Naive thymus-derived CD8-positive, alpha-beta T cell (primary cell): ENCODE measurements at regions not wholly inside any gene's neighbourhood (a gene's known extent, or its start where the extent isn't known, plus 50 kb on each side); places are given as distances from the start of the nearest gene placed in this dataset.
"Not testable (repeated sequence)": the region's sequence is repeated elsewhere in the genome, so short reads cannot be mapped to it uniquely, and the experiment has no call there.

Source experiments
- ATAC-seq, 2 donors: fragments of 150-1000 bp; cut with Tn5 transposase in 1 of 2; sonication (Bioruptor Pico), chemical (Tn5 transposase) in 1 of 2; 1 replicate in 1 of 2; 2 replicates in 1 of 2; pipeline ENCODE4 v1.10.0; 2021; ENCODE audit warnings: mild to moderate bottlenecking in 2 of 2, moderate library complexity in 2 of 2
- POLR2A ChIA-PET: fragments of 350-600 bp; sonication (Branson Sonifier 250); formaldehyde crosslinking; loops from one replicate; lab custom pipeline; 2021; ENCODE audit warnings: antibody characterized with exemption; lab: Charles Lee
- DNase-seq, 10 donors: peaks; one replicate each; pipeline versions ENCODE4 v3.0.0 to v3.0.0-alpha.2; 2020 to 2022
- H3K27ac Mint-ChIP-seq, 10 donors: one replicate each; pipeline ENCODE4 v1.8.0; 2020 to 2022; ENCODE audit warnings: mild to moderate bottlenecking in 10 of 10, mixed read lengths in 10 of 10, moderate library complexity in 4 of 10, inconsistent platforms in 1 of 10
- H3K27me3 Mint-ChIP-seq, 5 donors: one replicate each; pipeline ENCODE4 v1.8.0; 2021 to 2022; ENCODE audit warnings: mixed read lengths in 5 of 5
- H3K36me3 Mint-ChIP-seq, 3 donors: one replicate each; pipeline ENCODE4 v1.8.0; 2020 to 2022; ENCODE audit warnings: mixed read lengths in 3 of 3, mild to moderate bottlenecking in 2 of 3, inconsistent platforms in 1 of 3
- H3K4me1 Mint-ChIP-seq, 4 donors: one replicate each; pipeline ENCODE4 v1.8.0; 2021 to 2022; ENCODE audit warnings: mixed read lengths in 4 of 4
- H3K4me3 Mint-ChIP-seq, 10 donors: one replicate each; pipeline ENCODE4 v1.8.0; 2020 to 2022; ENCODE audit warnings: mild to moderate bottlenecking in 10 of 10, mixed read lengths in 10 of 10, moderate library complexity in 6 of 10, inconsistent platforms in 1 of 10
- H3K9me3 Mint-ChIP-seq, 9 donors: one replicate each; pipeline ENCODE4 v1.8.0; 2020 to 2022; ENCODE audit warnings: mixed read lengths in 9 of 9, mild to moderate bottlenecking in 3 of 9, inconsistent platforms in 1 of 9, moderate library complexity in 1 of 9

DNA sequence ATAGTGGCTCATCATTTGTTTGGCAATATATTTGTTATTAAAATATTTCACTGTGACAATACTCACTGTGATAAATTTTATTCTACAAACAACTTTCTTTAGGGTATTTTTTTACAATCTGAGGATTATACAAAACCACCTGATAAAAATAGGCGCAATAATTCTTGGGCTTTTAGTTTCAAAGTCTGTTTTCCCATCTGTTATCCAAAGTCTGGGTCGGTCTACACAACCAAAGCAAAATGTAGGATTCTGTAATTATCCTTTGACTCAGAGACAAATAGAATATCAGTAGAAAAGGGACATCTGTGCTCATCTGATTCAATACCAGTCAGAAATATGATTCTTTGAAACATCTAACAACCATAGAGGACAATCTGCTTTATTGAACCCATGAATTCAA, 271.8 kb upstream of the AMIGO2 start:
- ATAC-seq: no peak
- Mint-ChIP-seq H3K27me3 (no peaks in the 10 kb centered on the region), H3K4me3 (no peak overlapping the region), H3K9me3 (peaks cover 0 to 7% (median 2%) of the 10 kb centered on the region in 9 donors), H3K36me3 (peaks cover 0 to 10% (median 2%) of the 10 kb centered on the region in 3 donors), H3K4me1 (peaks cover 35 to 82% (median 64%) of the 10 kb centered on the region in 4 donors), H3K27ac (peak overlapping the region in 9 of 10 donors; percentile 19 to 91 (median 64))
- POLR2A ChIA-PET: interaction anchor here (1.2 to 1.4 kb wide), 2 partner anchors 11 to 136 kb away, joined by 4 to 5 read pairs; no protein-coding TSS in a partner anchor
- DNase-seq: no peak

DNA sequence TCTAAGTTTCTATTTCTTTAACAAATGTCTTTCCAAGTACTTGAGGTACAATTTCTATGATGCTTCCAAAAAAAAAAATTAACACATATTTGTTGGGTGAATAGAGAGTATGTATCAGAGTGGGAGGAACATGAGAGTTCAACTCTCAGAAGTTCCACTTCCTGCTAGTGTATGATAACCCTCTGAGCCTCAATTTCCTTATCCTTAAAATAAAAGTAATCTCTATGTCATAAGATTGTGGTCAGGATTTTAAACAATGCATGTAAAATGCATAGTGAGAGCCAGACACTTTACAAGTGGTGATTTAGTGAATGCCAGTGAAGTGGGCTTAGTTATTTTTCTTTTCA, 270.3 kb upstream of the AMIGO2 start:
- peaks cover 0 to 6% (median 0%) of the 10 kb centered on the region in 3 donors for H3K36me3 Mint-ChIP-seq
- H3K4me3 Mint-ChIP-seq: peak overlapping the region; percentile 22 to 69 (median 57)
- DNase-seq: no peak
- POLR2A ChIA-PET: interaction anchor here (1.2 kb wide), 1 partner anchor 134 kb away, joined by 4 read pairs; no protein-coding TSS in a partner anchor
- no peaks in the 10 kb centered on the region for H3K27me3 Mint-ChIP-seq
- peak; percentile 83 to 88 for ATAC-seq
- H3K9me3 Mint-ChIP-seq: peaks cover 0 to 7% (median 0%) of the 10 kb centered on the region in 9 donors
- peaks cover 25 to 73% (median 52%) of the 10 kb centered on the region in 4 donors for H3K4me1 Mint-ChIP-seq
- H3K27ac Mint-ChIP-seq: peak overlapping the region; percentile 64 to 95 (median 90)

DNA sequence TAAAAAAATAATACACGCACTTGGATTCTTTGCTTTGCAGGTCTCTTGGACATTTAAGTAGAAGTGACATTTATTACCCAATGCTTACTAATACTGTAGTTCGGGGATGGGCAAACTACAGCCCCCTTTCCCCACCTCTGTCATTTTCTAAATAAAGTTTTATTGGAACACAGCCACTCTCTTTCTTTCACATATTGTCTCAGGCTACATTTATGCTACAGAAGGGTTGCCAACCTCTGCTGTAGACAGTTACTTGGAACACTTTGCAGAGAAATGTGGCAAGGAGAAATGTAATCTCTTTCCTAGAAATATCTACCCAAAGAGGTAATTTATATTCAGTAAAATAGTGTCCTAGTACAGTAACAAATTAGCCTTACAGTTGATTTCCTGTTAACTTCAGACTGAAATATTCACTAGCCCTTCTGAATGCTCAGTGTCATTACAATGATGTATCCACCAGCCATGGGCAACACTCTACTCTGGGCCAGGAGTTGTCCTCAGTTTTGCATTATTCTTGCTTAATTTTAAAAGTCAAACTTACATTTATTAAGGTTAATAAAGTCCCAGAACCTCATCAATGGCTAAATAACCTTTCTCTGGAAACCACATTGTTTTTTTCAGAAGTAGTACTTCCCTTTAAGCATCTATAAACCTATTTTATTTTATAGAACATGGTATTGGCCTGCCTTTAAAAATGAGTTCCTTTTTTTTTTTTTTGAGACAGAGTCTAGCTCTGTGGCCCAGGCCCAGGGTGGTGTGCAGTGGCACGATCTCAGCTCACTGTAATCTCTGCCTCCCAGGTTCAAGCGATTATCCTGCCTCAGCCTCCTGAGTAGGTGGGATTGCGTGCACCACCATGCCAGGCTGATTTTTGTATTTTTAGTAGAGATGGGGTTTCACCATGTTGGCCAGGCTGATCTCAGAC, 269.6 kb upstream of the AMIGO2 start:
- H3K36me3 Mint-ChIP-seq: peaks cover 0 to 6% (median 0%) of the 10 kb centered on the region in 3 donors
- DNase-seq (no peak), ATAC-seq (peak; percentile 15 to 23)
- peaks cover 0 to 7% (median 0%) of the 10 kb centered on the region in 9 donors for H3K9me3 Mint-ChIP-seq
- H3K27ac Mint-ChIP-seq: peak overlapping the region; percentile 64 to 95 (median 90)
- H3K4me1 Mint-ChIP-seq: peaks cover 25 to 71% (median 52%) of the 10 kb centered on the region in 4 donors
- POLR2A ChIA-PET: interaction anchor here (0.9 to 1.0 kb wide), 2 partner anchors 11 to 42 kb away, joined by 3 read pairs; no protein-coding TSS in a partner anchor
- no peaks in the 10 kb centered on the region for H3K27me3 Mint-ChIP-seq
- peak overlapping the region; percentile 22 to 69 (median 57) for H3K4me3 Mint-ChIP-seq

DNA sequence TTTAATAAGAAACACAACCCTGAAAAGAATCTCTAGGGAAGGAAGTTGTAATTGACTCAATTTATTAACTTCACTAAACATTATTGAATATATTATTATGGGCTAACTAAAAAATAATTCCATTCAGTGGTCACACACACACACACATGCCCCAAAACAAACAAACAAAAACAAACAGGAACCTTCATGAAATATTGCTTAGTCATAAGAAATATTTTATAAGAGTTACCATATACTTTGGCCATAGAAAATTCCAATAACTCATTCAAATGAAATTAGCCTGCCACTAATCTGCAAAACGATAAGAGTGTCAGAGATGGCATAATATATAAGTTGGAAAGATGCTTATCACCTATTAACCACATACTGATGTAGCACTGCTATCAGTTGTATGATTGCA, 268.4 kb upstream of the AMIGO2 start:
- POLR2A ChIA-PET: interaction anchor here (0.7 to 1.0 kb wide), 5 partner anchors 12 to 48 kb away, joined by 3 to 7 read pairs (median 4); no protein-coding TSS in a partner anchor
- no peaks in the 10 kb centered on the region for H3K36me3 Mint-ChIP-seq
- ATAC-seq (no peak), DNase-seq (no peak)
- H3K4me3 Mint-ChIP-seq: no peak overlapping the region
- H3K4me1 Mint-ChIP-seq: peaks cover 16 to 65% (median 44%) of the 10 kb centered on the region in 4 donors
- no peaks in the 10 kb centered on the region for H3K9me3 Mint-ChIP-seq
- no peaks in the 10 kb centered on the region for H3K27me3 Mint-ChIP-seq
- peak overlapping the region in 5 of 10 donors; percentile 31 to 94 (median 64) for H3K27ac Mint-ChIP-seq

DNA sequence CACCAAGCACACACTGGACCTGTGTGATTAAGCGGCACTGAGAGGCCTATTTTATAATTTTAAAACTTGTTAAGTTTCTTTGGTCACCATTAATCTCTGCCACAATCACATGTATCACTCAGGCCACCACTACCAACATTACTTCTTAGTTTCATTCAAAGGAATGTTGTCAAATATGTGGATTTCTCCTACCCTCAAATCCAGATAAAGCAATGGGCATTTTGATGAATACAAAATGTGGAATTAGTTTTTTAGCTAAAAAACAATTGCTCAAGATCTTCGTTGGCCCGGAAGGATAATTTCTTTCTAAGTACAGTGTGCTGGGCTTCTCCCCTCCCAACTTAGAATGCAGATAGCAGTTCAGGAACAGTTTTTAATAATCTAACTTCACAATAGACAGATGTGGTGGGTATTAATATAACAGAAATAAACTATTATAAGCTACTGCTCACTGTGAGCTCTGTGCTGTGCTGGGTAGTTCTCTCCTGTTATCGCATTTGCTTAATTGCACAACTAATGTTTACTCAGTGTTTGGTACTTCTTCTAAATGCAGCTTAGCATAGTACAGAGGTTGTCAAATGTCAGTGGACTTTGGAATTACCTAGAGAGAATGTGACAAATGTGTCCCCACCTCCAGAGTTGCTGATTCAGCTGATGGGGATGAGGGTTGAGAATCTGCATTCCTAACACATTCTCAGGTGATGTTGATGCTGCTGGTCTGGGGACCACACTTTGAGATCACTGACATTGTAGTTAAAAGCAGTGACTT, 266.7 kb upstream of the AMIGO2 start:
- ATAC-seq (no peak), DNase-seq (no peak)
- H3K4me3 Mint-ChIP-seq: no peak overlapping the region
- peak overlapping the region in 1 of 10 donors; percentile 47 for H3K27ac Mint-ChIP-seq
- POLR2A ChIA-PET: interaction anchor here (0.9 to 1.4 kb wide), 3 partner anchors 12 to 130 kb away, joined by 3 to 6 read pairs (median 3); no protein-coding TSS in a partner anchor
- H3K9me3 Mint-ChIP-seq: peaks cover 0 to 4% (median 0%) of the 10 kb centered on the region in 9 donors
- H3K27me3 Mint-ChIP-seq: no peaks in the 10 kb centered on the region
- peaks cover 8 to 48% (median 33%) of the 10 kb centered on the region in 4 donors for H3K4me1 Mint-ChIP-seq
- peaks cover 0 to 6% (median 6%) of the 10 kb centered on the region in 3 donors for H3K36me3 Mint-ChIP-seq

DNA sequence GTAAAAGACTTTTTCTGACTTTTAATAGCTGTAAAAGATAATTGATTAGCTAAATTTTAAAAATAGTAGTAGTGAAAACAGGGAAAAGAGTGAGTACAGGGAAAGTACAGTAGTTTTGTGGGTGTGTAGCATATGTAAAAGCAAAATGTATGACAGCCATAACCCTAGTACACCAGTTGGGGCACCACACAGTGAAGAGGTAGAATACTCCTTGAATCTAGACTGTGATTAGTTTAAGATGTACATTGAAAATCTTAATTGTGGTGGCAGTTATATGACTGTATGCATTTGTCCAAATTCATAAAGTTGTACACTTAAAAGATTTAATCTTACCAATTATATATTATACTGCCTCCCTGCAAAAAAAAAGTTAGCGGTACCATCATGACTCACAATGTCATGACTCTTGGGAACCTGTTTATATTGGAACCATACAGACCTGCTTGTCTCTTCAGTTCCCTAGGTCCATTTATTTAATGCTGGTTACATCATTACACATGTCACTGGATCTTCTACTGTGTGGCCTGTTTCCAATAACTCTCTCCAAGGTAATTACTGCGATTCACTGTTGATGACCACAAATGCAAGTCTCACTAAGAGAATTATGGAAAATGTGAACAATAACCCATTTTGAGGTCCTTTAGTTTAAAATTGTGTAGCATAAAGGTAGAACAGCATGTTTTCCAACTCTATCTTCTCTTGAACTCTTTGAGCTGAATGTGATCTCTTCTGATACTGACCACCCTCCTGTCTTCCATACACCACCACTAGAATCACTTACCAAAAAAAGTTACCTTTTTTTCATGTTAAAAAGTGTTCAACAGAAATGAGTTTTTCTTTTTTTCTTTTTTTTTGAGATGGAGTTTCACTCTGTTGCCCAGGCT, 264.2 kb upstream of the AMIGO2 start:
- ATAC-seq (no peak), DNase-seq (no peak)
- Mint-ChIP-seq H3K4me1 (peaks cover 2 to 24% (median 15%) of the 10 kb centered on the region in 4 donors), H3K27me3 (no peaks in the 10 kb centered on the region), H3K27ac (peak overlapping the region in 1 of 10 donors; percentile 12), H3K4me3 (no peak overlapping the region), H3K36me3 (peaks cover 0 to 7% (median 6%) of the 10 kb centered on the region in 3 donors), H3K9me3 (peaks cover 0 to 4% (median 0%) of the 10 kb centered on the region in 9 donors)
- POLR2A ChIA-PET: no interaction called here

DNA sequence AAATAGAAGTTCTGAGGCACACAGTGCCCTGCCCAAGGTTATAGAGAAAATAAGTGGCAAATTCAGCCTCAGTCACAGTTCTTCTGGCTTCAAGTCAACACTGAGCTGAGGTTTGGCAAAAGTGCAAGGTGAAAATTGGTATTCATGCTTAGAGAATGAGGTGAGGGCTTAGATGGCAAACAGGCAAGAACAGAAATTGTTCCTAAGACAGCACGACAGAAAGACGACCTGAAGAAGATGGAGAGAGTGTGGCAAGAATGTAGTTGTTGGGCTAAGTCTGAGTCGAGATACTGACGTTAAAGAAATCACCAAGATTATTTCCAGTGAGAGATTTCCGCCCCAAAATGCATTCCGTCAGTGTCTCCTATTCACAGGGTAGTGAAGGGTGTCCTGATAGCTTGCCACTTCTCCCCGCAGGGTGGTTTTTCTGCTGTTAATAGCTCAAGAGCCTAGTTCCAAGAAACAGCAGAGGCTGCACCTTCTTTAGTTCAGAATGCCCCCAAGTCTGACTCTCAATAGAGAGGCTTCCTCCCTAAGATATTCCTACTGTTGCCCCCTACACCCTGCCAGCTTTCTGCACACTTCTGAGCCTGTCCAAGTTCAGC, 260.8 kb upstream of the AMIGO2 start:
- Mint-ChIP-seq H3K27me3 (no peaks in the 10 kb centered on the region), H3K27ac (peak overlapping the region in 2 of 10 donors; percentile 22 to 59), H3K36me3 (peaks cover 0 to 28% (median 14%) of the 10 kb centered on the region in 3 donors), H3K4me3 (no peak overlapping the region), H3K9me3 (peaks cover 2 to 21% (median 12%) of the 10 kb centered on the region in 9 donors), H3K4me1 (peaks cover 2 to 18% (median 16%) of the 10 kb centered on the region in 4 donors)
- POLR2A ChIA-PET: no interaction called here
- DNase-seq: no peak
- ATAC-seq: no peak

DNA sequence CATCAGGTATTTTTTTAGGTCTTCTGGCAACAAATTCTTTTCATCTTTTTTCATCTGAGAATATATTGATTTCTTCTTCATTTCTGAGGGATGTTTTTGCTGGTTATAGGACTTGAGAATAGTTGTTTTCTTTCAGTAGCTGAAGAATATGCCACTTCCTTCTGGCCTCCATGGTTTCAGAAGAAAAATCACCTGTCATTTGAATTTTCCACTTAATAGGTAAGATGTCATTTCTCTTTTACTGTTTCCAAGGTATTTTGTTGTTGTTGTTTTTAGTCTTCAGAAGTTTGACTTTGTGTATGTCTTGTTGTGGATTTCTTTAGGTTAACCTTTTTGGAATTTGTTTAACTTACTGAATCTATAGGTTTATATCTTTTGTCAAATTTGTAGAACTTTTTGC, 257.8 kb upstream of the AMIGO2 start:
- H3K36me3 Mint-ChIP-seq: peaks cover 0 to 28% (median 14%) of the 10 kb centered on the region in 3 donors
- no peaks in the 10 kb centered on the region for H3K27me3 Mint-ChIP-seq
- ATAC-seq: no peak
- H3K9me3 Mint-ChIP-seq: peaks cover 4 to 27% (median 12%) of the 10 kb centered on the region in 9 donors
- peak overlapping the region in 2 of 10 donors; percentile 16 to 36 for H3K27ac Mint-ChIP-seq
- DNase-seq: no peak
- H3K4me3 Mint-ChIP-seq: no peak overlapping the region
- H3K4me1 Mint-ChIP-seq: peaks cover 7 to 28% (median 23%) of the 10 kb centered on the region in 4 donors
- POLR2A ChIA-PET: no interaction called here

DNA sequence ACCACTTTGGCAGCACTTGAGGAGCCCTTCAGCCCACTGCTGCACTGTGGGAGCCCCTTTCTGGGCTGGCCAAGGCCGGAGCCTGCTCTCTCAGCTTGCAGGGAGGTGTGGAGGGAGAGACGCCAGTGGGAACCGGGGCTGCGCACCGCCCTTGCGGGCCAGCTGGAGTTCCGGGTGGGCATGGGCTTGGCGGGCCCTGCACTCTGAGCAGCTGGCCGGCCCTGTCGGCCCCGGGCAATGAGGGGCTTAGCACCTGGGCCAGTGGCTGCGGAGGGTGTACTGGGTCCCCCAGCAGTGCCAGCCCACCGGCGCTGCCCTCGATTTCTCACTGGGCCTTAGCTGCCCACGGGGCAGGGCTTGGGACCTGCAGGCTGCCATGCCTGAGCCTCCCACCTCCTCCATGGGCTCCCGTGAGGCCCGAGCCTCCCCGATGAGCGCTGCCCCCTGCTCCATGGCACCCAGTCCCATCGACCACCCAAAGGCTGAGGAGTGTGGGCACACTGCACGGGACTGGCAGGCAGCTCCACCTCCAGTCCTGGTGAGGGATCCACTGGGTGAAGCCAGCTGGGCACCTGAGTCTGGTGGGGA, 253.6 kb upstream of the AMIGO2 start:
- H3K9me3 Mint-ChIP-seq: peaks cover 6 to 22% (median 10%) of the 10 kb centered on the region in 9 donors
- not testable (repeated sequence) for DNase-seq, H3K27me3 Mint-ChIP-seq, ATAC-seq
- H3K27ac Mint-ChIP-seq: peak overlapping the region in 1 of 10 donors; percentile 18
- H3K4me1 Mint-ChIP-seq: peaks cover 16 to 40% (median 33%) of the 10 kb centered on the region in 4 donors
- peak overlapping the region in 1 of 10 donors; percentile 33 for H3K4me3 Mint-ChIP-seq
- peaks cover 0 to 20% (median 7%) of the 10 kb centered on the region in 3 donors for H3K36me3 Mint-ChIP-seq
- POLR2A ChIA-PET: interaction anchor here (1.1 to 1.8 kb wide), 3 partner anchors 30 to 126 kb away, joined by 4 to 5 read pairs (median 5); no protein-coding TSS in a partner anchor

DNA sequence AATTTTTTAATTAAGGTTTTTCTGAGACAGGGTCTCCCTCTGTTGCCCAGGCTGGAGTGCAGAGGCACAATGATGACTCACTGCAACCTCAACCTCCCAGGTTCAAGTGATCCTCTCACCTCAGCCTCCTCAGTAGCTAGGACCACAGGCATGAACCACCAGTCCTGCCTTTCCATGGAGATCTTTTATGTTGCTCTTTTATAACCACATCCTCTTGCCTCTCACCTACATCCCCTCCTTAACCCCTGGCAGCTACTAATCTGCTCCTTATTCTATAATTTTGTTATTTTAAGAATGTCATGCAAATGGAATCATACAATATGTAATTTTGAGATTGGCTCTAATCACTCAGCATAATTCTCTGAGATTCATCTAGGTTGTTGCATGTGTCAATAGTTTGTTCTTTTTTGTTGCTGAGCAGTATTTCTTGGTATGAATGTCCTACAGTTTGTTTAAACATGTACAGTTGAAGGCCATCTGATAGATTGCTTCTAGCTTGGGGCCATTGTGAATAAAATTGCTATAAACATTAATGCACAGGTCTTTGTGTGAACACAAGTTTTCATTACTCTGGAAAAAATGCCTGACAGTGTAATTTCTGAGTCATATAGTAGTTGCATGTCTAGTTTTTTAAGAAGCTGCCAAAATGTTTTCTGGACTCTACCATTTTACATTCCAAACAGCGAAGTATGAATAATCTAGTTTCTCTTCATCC, 249.2 kb upstream of the AMIGO2 start:
- H3K4me1 Mint-ChIP-seq: peaks cover 17 to 28% (median 24%) of the 10 kb centered on the region in 4 donors
- DNase-seq (no peak), ATAC-seq (peak in 1 of 2 donors; percentile 48)
- H3K36me3 Mint-ChIP-seq: no peaks in the 10 kb centered on the region
- peaks cover 0 to 6% (median 0%) of the 10 kb centered on the region in 9 donors for H3K9me3 Mint-ChIP-seq
- H3K4me3 Mint-ChIP-seq: peak overlapping the region in 3 of 10 donors; percentile 23 to 48 (median 45)
- H3K27me3 Mint-ChIP-seq: no peaks in the 10 kb centered on the region
- POLR2A ChIA-PET: interaction anchor here (0.6 to 0.7 kb wide), 2 partner anchors 10 to 110 kb away, joined by 3 to 4 read pairs; no protein-coding TSS in a partner anchor
- peak overlapping the region in 6 of 10 donors; percentile 0 to 78 (median 28) for H3K27ac Mint-ChIP-seq
